ENCODE measurements at regions not wholly inside any gene's neighbourhood (a gene's known extent, or its start where the extent isn't known, plus 50 kb on each side); places are given as distances from the start of the nearest gene placed in this dataset.

- no peak for ATAC-seq
- no peaks in the 10 kb centered on the region for H3K36me3 ChIP-seq
- TF ChIP-seq POLR2A (IDR thresholded peaks at IDR 0.05) = no peak
- H3K9me3 ChIP-seq = no peaks in the 10 kb centered on the region
- DNase-seq = no peak
- H3K4me3 ChIP-seq = no peak overlapping the region
- H3K4me1 ChIP-seq = no peaks in the 10 kb centered on the region
- H3K27ac ChIP-seq = no peak overlapping the region
- WGBS, 4 donors = 88 to 92% (median 92%) methylated on average over 3 of the region's 3 CpGs
- no peaks in the 10 kb centered on the region for H3K27me3 ChIP-seq
- intact Hi-C loops (cut with DNase I) = no loop called here
Measured at GRCh38 chr18:51453594-51453993, 256.1 kb upstream of the MEX3C start.

GRCh38 chr18:51458861-51459260 is 261.4 kb upstream of the MEX3C start:
- Histone ChIP-seq H3K9me3 (no peaks in the 10 kb centered on the region), H3K27ac (no peak overlapping the region), H3K36me3 (no peaks in the 10 kb centered on the region), H3K4me1 (no peaks in the 10 kb centered on the region), H3K4me3 (no peak overlapping the region), H3K27me3 (no peaks in the 10 kb centered on the region)
- DNase-seq (no peak), ATAC-seq (no peak)
- no peak for TF ChIP-seq POLR2A (IDR thresholded peaks at IDR 0.05)
- no peak for TF ChIP-seq CTCF (IDR thresholded peaks at IDR 0.05)
- intact Hi-C loops (cut with DNase I) = no loop called here
- WGBS, 4 donors = 91 to 98% (median 97%) methylated on average over 1 of the region's 1 CpG

GRCh38 chr18:51461956-51462355 is 264.5 kb upstream of the MEX3C start:
- no peaks in the 10 kb centered on the region for H3K36me3 ChIP-seq
- no peak overlapping the region for H3K4me3 ChIP-seq
- intact Hi-C loops (cut with DNase I) = no loop called here
- H3K9me3 ChIP-seq = no peaks in the 10 kb centered on the region
- 85 to 100% (median 95%) methylated on average over 1 of the region's 1 CpG for WGBS, 4 donors
- no peak overlapping the region for H3K27ac ChIP-seq
- TF ChIP-seq POLR2A (IDR thresholded peaks at IDR 0.05) = no peak
- no peak for DNase-seq
- H3K27me3 ChIP-seq = no peaks in the 10 kb centered on the region
- peaks cover 0 to 5% (median 0%) of the 10 kb centered on the region in 12 donors for H3K4me1 ChIP-seq
- ATAC-seq = no peak

- Histone ChIP-seq H3K9me3 (peaks cover 0 to 5% (median 0%) of the 10 kb centered on the region in 12 donors), H3K27ac (no peak overlapping the region), H3K27me3 (no peaks in the 10 kb centered on the region), H3K4me3 (no peak overlapping the region), H3K36me3 (no peaks in the 10 kb centered on the region), H3K4me1 (peaks cover 0 to 5% (median 0%) of the 10 kb centered on the region in 12 donors)
- 77 to 85% (median 83%) methylated on average over 8 to 9 of the region's 9 CpGs for WGBS, 4 donors
- TF ChIP-seq CTCF (IDR thresholded peaks at IDR 0.05) (no peak), POLR2A (IDR thresholded peaks at IDR 0.05) (no peak)
- DNase-seq (no peak), ATAC-seq (no peak)
- intact Hi-C loops (cut with DNase I) = no loop called here
Measured at GRCh38 chr18:51463483-51464136, 266.1 kb upstream of the MEX3C start.

- WGBS, 4 donors = 51 to 66% (median 54%) methylated on average over 6 of the region's 6 CpGs
- peak in 3 of 4 donors; percentile 57 to 70 (median 63) for ATAC-seq
- Histone ChIP-seq H3K9me3 (no peaks in the 10 kb centered on the region), H3K27ac (peak overlapping the region in 2 of 12 donors; percentile 1 to 5), H3K4me3 (no peak overlapping the region), H3K36me3 (no peaks in the 10 kb centered on the region), H3K4me1 (peaks cover 0 to 18% (median 1%) of the 10 kb centered on the region in 12 donors), H3K27me3 (no peaks in the 10 kb centered on the region)
- intact Hi-C loops (cut with DNase I) = no loop called here
- peak in 4 of 5 donors; percentile 17 to 64 (median 38) for DNase-seq
- TF ChIP-seq POLR2A (IDR thresholded peaks at IDR 0.05) (no peak), CTCF (IDR thresholded peaks at IDR 0.05) (no peak)
Measured at GRCh38 chr18:51478908-51479307, 281.4 kb upstream of the MEX3C start.

All from heart left ventricle (tissue), 16 donors.